ENCODE measurements at regions not wholly inside any gene's neighbourhood (a gene's known extent, or its start where the extent isn't known, plus 50 kb on each side); places are given as distances from the start of the nearest gene placed in this dataset.

- no peak for TF ChIP-seq CTCF (IDR thresholded peaks at IDR 0.05)
- no peak for TF ChIP-seq POLR2A (IDR thresholded peaks at IDR 0.05)
Measured at GRCh38 chr5:68653471-68653870, 437.9 kb downstream of the PIK3R1 start.
